C4-2B (cell line): ENCODE measurements at regions not wholly inside any gene's neighbourhood (a gene's known extent, or its start where the extent isn't known, plus 50 kb on each side); places are given as distances from the start of the nearest gene placed in this dataset.
"Not testable (repeated sequence)": the region's sequence is repeated elsewhere in the genome, so short reads cannot be mapped to it uniquely, and the experiment has no call there.

ENCODE experiments used
- H3K27ac ChIP-seq: fragments of 450-650 bp; 2 replicates; pipeline ENCODE4 v1.5.1; 2017
- ZFX ChIP-seq: fragments of 450-650 bp; IDR thresholded peaks from 2 replicates; pipeline ENCODE4 v1.6.1; 2017
- TF ChIP-seq, protein P1 (sequence below): fragments of 450-650 bp; conservative IDR thresholded peaks from 2 replicates; pipeline ENCODE4 v1.5.1; 2017; ENCODE audit warnings: mild to moderate bottlenecking

GRCh38 chr14:61609884-61610283 is 85.4 kb upstream of the HIF1A start:
- TF ChIP-seq ZFX, result no peak
- TF ChIP-seq, protein P1, sequence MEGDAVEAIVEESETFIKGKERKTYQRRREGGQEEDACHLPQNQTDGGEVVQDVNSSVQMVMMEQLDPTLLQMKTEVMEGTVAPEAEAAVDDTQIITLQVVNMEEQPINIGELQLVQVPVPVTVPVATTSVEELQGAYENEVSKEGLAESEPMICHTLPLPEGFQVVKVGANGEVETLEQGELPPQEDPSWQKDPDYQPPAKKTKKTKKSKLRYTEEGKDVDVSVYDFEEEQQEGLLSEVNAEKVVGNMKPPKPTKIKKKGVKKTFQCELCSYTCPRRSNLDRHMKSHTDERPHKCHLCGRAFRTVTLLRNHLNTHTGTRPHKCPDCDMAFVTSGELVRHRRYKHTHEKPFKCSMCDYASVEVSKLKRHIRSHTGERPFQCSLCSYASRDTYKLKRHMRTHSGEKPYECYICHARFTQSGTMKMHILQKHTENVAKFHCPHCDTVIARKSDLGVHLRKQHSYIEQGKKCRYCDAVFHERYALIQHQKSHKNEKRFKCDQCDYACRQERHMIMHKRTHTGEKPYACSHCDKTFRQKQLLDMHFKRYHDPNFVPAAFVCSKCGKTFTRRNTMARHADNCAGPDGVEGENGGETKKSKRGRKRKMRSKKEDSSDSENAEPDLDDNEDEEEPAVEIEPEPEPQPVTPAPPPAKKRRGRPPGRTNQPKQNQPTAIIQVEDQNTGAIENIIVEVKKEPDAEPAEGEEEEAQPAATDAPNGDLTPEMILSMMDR, result no peak
- no peak overlapping the region for H3K27ac ChIP-seq

DNA sequence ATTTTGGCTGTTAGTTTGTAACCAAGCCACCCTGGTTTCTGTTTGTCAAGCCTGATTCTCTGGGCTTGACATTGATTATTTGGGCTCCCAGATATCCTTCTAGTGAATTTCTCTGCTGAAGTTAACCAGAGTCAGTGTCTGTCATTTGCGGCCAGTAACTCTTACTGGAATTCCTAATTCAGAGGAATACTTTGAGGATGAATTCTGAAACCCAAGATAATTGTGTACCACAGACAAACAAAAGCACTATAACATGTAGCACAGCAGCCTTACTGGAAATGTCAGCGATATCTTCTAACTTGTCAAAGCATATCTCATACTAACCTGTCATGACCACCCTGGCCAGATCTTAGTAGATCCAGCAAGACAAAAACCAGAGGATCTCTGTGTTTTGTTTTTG is 84.4 kb upstream of the HIF1A start:
- TF ChIP-seq ZFX, result no peak
- TF ChIP-seq, protein P1, result no peak

GRCh38 chr14:61611880-61612630 is 83.3 kb upstream of the HIF1A start:
- no peak overlapping the region for H3K27ac ChIP-seq
- TF ChIP-seq ZFX, result no peak
- TF ChIP-seq, protein P1, result no peak

More for the DNA sequence above, 84.4 kb upstream of the HIF1A start:
- no peak overlapping the region for H3K27ac ChIP-seq

DNA sequence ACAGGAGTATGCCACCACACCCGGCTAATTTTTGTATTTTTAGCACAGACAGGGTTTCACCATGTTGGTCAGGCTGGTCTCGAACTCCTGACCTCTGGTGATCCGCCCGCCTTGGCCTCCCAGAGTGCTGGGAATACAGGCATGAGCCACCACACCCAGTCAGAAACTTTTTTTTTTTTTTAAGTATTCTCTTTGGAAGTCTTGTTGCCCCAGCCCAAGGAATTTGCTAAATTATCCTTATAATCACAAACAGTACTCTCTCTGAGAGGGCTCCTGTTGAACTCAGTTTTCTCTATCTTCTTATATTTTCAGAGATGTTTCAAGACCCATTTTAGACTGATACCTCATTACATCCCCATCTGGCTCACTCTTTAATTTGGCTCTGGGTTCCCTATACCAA is 82.3 kb upstream of the HIF1A start:
- not testable (repeated sequence) for H3K27ac ChIP-seq

DNA sequence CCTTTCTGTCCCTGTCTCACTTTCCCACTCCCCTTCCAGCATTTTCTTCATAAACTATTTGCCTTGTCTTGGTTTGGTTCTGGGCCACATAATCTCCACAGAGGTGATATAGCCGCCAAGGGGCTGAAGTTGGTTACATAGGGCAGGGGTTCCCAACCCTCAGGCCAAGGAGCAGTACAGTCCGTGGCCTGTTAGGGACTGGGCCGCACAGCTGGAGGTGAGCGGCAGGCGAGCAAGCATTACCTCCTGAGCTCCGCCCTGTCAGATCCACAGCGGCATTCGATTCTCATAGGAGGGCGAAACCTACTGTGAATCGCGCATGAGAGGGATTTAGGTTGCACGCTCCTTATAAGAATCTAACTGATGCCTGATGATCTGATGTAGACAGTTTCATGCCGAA is 80.6 kb upstream of the HIF1A start:
- H3K27ac ChIP-seq, result no peak overlapping the region
- TF ChIP-seq, protein P1, result no peak
- TF ChIP-seq ZFX, result no peak

GRCh38 chr14:61615743-61616523 is 79.4 kb upstream of the HIF1A start:
- no peak overlapping the region for H3K27ac ChIP-seq
- TF ChIP-seq ZFX, result no peak
- TF ChIP-seq, protein P1, result no peak

DNA sequence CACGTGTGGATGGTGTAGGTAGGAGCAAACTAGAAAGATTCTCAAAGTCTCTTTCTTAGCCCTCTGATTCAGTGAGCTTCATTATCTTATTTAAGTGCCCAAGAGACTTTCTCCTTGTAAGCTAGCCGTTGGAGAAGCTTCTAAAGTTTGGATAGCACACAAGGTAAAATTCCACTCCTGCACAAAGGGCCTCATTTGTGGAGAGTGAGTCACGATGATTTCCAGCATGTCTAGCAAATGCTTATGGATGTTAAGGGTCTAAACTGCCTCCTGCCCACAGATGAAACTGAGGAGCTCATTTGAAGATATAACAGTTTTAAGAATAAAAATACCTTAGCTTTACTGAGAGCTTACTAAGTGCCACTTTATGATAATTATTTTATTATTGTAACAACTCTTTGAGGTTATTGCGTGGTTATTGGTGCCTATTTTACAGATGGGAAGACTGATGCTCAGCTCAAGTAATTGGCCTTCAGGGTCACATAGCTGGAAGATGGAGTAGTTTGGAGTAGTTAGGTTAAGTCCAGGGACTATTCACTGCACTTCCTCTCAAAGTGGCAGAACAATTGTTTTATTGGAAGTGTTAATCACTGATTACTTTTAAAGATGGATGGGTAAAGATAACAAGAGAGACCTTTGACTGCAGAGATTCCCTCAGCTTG is 78.7 kb upstream of the HIF1A start:
- H3K27ac ChIP-seq, result no peak overlapping the region
- no peak for TF ChIP-seq ZFX

- TF ChIP-seq, protein P1, result no peak
- no peak for TF ChIP-seq ZFX
- no peak overlapping the region for H3K27ac ChIP-seq
Measured at GRCh38 chr14:61618448-61618847, 76.9 kb upstream of the HIF1A start.
